Fibroblast of lung (primary cell): ENCODE measurements at regions not wholly inside any gene's neighbourhood (a gene's known extent, or its start where the extent isn't known, plus 50 kb on each side); places are given as distances from the start of the nearest gene placed in this dataset.

ENCODE experiments used
- CTCF ChIP-seq, 2 donors: IDR thresholded peaks in 1 of 2; conservative IDR thresholded peaks in 1 of 2; 1 replicate in 1 of 2; 2 replicates in 1 of 2; pipeline ENCODE4 v1.5.1; 2011 to 2012; ENCODE audit warnings: low read length in 2 of 2, control low read depth in 1 of 2, inconsistent platforms in 1 of 2, low read depth in 1 of 2, mild to moderate bottlenecking in 1 of 2
- EZH2 ChIP-seq: IDR thresholded peaks from 2 replicates; pipeline ENCODE4 v1.5.1; 2012; ENCODE audit warnings: low read length, control low read depth, mild to moderate bottlenecking; ENCODE audit errors: missing control alignments

DNA sequence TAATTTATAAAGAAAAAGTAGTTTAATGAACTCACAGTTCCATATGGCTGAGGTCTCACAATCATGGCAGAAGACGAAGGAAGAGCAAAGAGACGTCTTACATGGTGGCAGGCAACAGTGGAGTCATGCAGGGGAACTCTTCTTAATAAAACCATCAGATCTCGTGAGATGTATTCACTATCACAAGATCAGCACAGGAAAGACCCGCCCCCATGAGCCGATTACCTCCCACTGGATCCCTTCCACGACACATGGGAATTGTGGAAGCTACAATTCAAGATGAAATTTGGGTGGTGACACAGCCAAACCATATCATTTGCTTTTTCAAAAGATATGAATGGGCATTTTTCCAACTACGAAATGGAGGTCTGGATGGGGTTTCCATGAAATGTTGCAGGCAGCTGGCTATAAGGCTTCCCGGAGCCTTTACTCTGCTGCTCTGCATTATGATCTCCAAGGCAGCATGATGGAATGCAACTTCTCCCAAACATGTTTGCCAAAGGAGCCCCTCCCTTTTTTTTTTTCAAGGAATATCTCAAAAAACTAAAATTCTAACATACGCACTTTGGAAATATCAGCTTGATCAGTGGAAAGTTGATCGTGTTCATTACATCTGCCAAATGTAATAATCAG is 189.7 kb downstream of the MEX3B start:
- no peak for TF ChIP-seq CTCF (conservative IDR thresholded peaks at IDR 0.05 in 1 of 2, IDR thresholded peaks at IDR 0.05 in 1 of 2; ENCODE audit: low read depth in 1 of 2, low read length in 2 of 2)
- no peak for TF ChIP-seq EZH2
